Endothelial cell of umbilical vein (primary cell): ENCODE measurements at regions not wholly inside any gene's neighbourhood (a gene's known extent, or its start where the extent isn't known, plus 50 kb on each side); places are given as distances from the start of the nearest gene placed in this dataset.

Source experiments
- BruUV-seq: library from RNA; stranded (reverse); fragments of 400-500 nt; replicated peaks from 2 replicates; lab custom pipeline; 2021; lab: Mats Ljungman, UMichigan
- CTCF ChIA-PET: fragments of 300-600, 350-600 bp; sonication (Branson Sonifier 250); formaldehyde crosslinking; loops from one replicate; lab custom pipeline; 2021; ENCODE audit warnings: antibody characterized with exemption, inconsistent platforms; lab: Charles Lee
- POLR2A ChIA-PET: fragments of 300-600, 350-600 bp; sonication (Branson Sonifier 250); formaldehyde crosslinking; loops from one replicate; lab custom pipeline; 2021; ENCODE audit warnings: antibody characterized with exemption, inconsistent platforms; lab: Charles Lee
- DNase-seq: peaks from one replicate; pipeline ENCODE4 v3.0.0-alpha.2; 2011; ENCODE audit warnings: low read depth, low spot score
- FAIRE-seq: peaks from 2 replicates; lab custom pipeline; 2011; peaks lifted over from hg19 to GRCh38; lab: Jason Lieb, UNC
- H2AFZ ChIP-seq: 2 replicates; pipeline ENCODE4 v1.6.0; 2012; ENCODE audit warnings: low read depth, low read length, control low read depth, inconsistent platforms
- H3K27ac ChIP-seq: 2 replicates; pipeline ENCODE4 v1.5.1; 2011; ENCODE audit warnings: low read depth, mild to moderate bottlenecking, control low read depth, low read length, moderate library complexity; ENCODE audit not compliant: insufficient read depth
- H3K27me3 ChIP-seq, 2 experiments: 2 replicates each; pipeline versions ENCODE4 v1.6.0 to v1.6.1; 2011; ENCODE audit warnings: low read length in 2 of 2, mixed read lengths in 1 of 2; ENCODE audit not compliant: control insufficient read depth in 2 of 2, insufficient read depth in 2 of 2
- H3K36me3 ChIP-seq, 2 experiments: 2 replicates in 1 of 2; 3 replicates in 1 of 2; pipeline ENCODE4 v1.5.1; 2011; ENCODE audit warnings: low read length in 2 of 2, mild to moderate bottlenecking in 1 of 2, moderate library complexity in 1 of 2; ENCODE audit not compliant: control insufficient read depth in 2 of 2, insufficient read depth in 2 of 2; ENCODE audit errors: extremely low read depth in 1 of 2
- H3K4me1 ChIP-seq: 3 replicates; pipeline ENCODE4 v1.5.1; 2011; ENCODE audit warnings: mild to moderate bottlenecking, low read length; ENCODE audit not compliant: control insufficient read depth, insufficient read depth; ENCODE audit errors: extremely low read depth
- H3K4me2 ChIP-seq: 2 replicates; pipeline ENCODE4 v1.6.1; 2011; ENCODE audit warnings: low read length, control low read depth, mixed read lengths; ENCODE audit not compliant: insufficient read depth
- H3K4me3 ChIP-seq, 3 experiments: fragments of 200-600 bp in 1 of 3; sonication (generic), shearing (Covaris generic) in 1 of 3; replicated peaks in 1 of 3; 2 replicates each; pipeline ENCODE4 v1.5.1; 2011 to 2016; ENCODE audit warnings: control low read depth in 3 of 3, low read length in 3 of 3, mild to moderate bottlenecking in 2 of 3, inconsistent platforms in 1 of 3, low read depth in 1 of 3, moderate library complexity in 1 of 3; ENCODE audit not compliant: insufficient read depth in 1 of 3
- H3K79me2 ChIP-seq: 2 replicates; pipeline ENCODE4 v1.6.0; 2012; ENCODE audit warnings: low read length, inconsistent platforms; ENCODE audit not compliant: control insufficient read depth, insufficient read depth
- H3K9ac ChIP-seq: replicated peaks from 2 replicates; pipeline ENCODE3; 2011; ENCODE audit warnings: low read length, control low read depth; ENCODE audit not compliant: insufficient read depth; ENCODE audit errors: extremely low read depth
- H3K9me1 ChIP-seq: replicated peaks from 3 replicates; pipeline ENCODE4 v1.6.0; 2011; ENCODE audit warnings: mild to moderate bottlenecking, low read length; ENCODE audit not compliant: control insufficient read depth, insufficient read depth; ENCODE audit errors: extremely low read depth
- H3K9me3 ChIP-seq: replicated peaks from 2 replicates; pipeline ENCODE4 v1.5.1; 2012; ENCODE audit warnings: low read length, inconsistent platforms; ENCODE audit not compliant: control insufficient read depth, insufficient read depth
- H4K20me1 ChIP-seq: replicated peaks from 2 replicates; pipeline ENCODE3; 2011; ENCODE audit warnings: mild to moderate bottlenecking, low read length; ENCODE audit not compliant: control insufficient read depth, insufficient read depth; ENCODE audit errors: extremely low read depth
- EZH2 ChIP-seq: IDR thresholded peaks from 2 replicates; pipeline ENCODE4 v1.6.1; 2012; ENCODE audit warnings: borderline replicate concordance, low read depth, mild to moderate bottlenecking, moderate library complexity, low read length, inconsistent platforms; ENCODE audit not compliant: severe bottlenecking
- FOS ChIP-seq: IDR thresholded peaks from 2 replicates; pipeline ENCODE4 v1.6.1; 2011; ENCODE audit warnings: mild to moderate bottlenecking, low read length, moderate library complexity, borderline replicate concordance; ENCODE audit not compliant: insufficient read depth
- GATA2 ChIP-seq: IDR thresholded peaks from 2 replicates; pipeline ENCODE4 v1.7.0; 2011; ENCODE audit warnings: low read depth, mild to moderate bottlenecking, moderate library complexity, mixed read lengths, low read length; ENCODE audit not compliant: insufficient read length, insufficient read depth
- JUN ChIP-seq: IDR thresholded peaks from 2 replicates; pipeline ENCODE4 v1.6.1; 2011; ENCODE audit warnings: borderline replicate concordance, low read depth; ENCODE audit not compliant: insufficient read length, insufficient read depth
- MAX ChIP-seq: IDR thresholded peaks from 2 replicates; pipeline ENCODE4 v1.6.1; 2011; ENCODE audit not compliant: insufficient read depth, insufficient read length
- POLR2A ChIP-seq: IDR thresholded peaks from 2 replicates; pipeline ENCODE4 v1.6.1; 2012; ENCODE audit warnings: low read depth, mild to moderate bottlenecking, control low read depth, low read length
- POLR2AphosphoS5 ChIP-seq: IDR thresholded peaks from 2 replicates; pipeline ENCODE4 v1.6.1; 2012; ENCODE audit warnings: low read depth, mild to moderate bottlenecking, control low read depth, low read length, moderate library complexity; ENCODE audit not compliant: insufficient read depth
- dilution Hi-C: fragments of 300-500 bp; cut with MboI; formaldehyde crosslinking; loops from one replicate; pipeline ENCODE4 v1.15.0; 2019; ENCODE audit warnings: low sequenced_read_pairs; ENCODE audit not compliant: extremely low pct_ligation_motif_present
- intact Hi-C: fragments of 100-400 bp; cut with micrococcal nuclease; formaldehyde crosslinking; loops from one replicate; pipeline ENCODE4 v1.10.0; 2022
- TF ChIP-seq, protein P1 (sequence below), 2 donors: IDR thresholded peaks; 1 replicate in 1 of 2; 2 replicates in 1 of 2; pipeline ENCODE4 v1.5.1; 2011; ENCODE audit warnings: low read length in 2 of 2, mild to moderate bottlenecking in 2 of 2, moderate library complexity in 2 of 2, control low read depth in 1 of 2, inconsistent platforms in 1 of 2, low read depth in 1 of 2; ENCODE audit not compliant: insufficient read depth in 1 of 2; ENCODE audit errors: extremely low read depth in 1 of 2

GRCh38 chr18:28778706-28779105, 601.8 kb upstream of the CDH2 start:
- no peaks in the 10 kb centered on the region for H4K20me1 ChIP-seq
- FAIRE-seq (no peak), DNase-seq (no peak)
- dilution Hi-C loops (no loop called here), intact Hi-C loops (no loop called here)
- H3K4me1 ChIP-seq = peaks cover 4% of the 10 kb centered on the region
- H3K9ac ChIP-seq = no peak overlapping the region
- H3K36me3 ChIP-seq = no peaks in the 10 kb centered on the region
- H3K79me2 ChIP-seq = no peaks in the 10 kb centered on the region
- no peaks in the 10 kb centered on the region for H3K9me3 ChIP-seq
- H3K9me1 ChIP-seq = no peaks in the 10 kb centered on the region
- no peak overlapping the region for H3K4me3 ChIP-seq
- no TSS peak for BruUV-seq
- TF ChIP-seq EZH2 (no peak), POLR2A (no peak), MAX (no peak), GATA2 (no peak), POLR2AphosphoS5 (no peak), JUN (no peak), FOS (no peak)
- TF ChIP-seq, protein P1, sequence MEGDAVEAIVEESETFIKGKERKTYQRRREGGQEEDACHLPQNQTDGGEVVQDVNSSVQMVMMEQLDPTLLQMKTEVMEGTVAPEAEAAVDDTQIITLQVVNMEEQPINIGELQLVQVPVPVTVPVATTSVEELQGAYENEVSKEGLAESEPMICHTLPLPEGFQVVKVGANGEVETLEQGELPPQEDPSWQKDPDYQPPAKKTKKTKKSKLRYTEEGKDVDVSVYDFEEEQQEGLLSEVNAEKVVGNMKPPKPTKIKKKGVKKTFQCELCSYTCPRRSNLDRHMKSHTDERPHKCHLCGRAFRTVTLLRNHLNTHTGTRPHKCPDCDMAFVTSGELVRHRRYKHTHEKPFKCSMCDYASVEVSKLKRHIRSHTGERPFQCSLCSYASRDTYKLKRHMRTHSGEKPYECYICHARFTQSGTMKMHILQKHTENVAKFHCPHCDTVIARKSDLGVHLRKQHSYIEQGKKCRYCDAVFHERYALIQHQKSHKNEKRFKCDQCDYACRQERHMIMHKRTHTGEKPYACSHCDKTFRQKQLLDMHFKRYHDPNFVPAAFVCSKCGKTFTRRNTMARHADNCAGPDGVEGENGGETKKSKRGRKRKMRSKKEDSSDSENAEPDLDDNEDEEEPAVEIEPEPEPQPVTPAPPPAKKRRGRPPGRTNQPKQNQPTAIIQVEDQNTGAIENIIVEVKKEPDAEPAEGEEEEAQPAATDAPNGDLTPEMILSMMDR (IDR thresholded peaks at IDR 0.05; ENCODE audit: extremely low read depth in 1 of 2, insufficient read depth in 1 of 2, low read depth in 1 of 2, low read length in 2 of 2) = no peak
- H3K27me3 ChIP-seq = no peaks in the 10 kb centered on the region
- no peak overlapping the region for H3K27ac ChIP-seq
- H3K4me2 ChIP-seq = no peak overlapping the region
- POLR2A ChIA-PET = no interaction called here
- CTCF ChIA-PET = no interaction called here
- H2AFZ ChIP-seq = no peak overlapping the region
